Neural cell (in vitro differentiated cells): ENCODE measurements at regions not wholly inside any gene's neighbourhood (a gene's known extent, or its start where the extent isn't known, plus 50 kb on each side); places are given as distances from the start of the nearest gene placed in this dataset.

ENCODE experiments used
- CTCF ChIP-seq: fragments of 450-650 bp; IDR thresholded peaks from 2 replicates; pipeline ENCODE4 v1.5.1; 2014; ENCODE audit warnings: antibody characterized with exemption, mild to moderate bottlenecking, moderate library complexity; ENCODE audit not compliant: poor library complexity, severe bottlenecking
- EP300 ChIP-seq: fragments of 450-650 bp; conservative IDR thresholded peaks from 2 replicates; pipeline ENCODE4 v1.6.1; 2014; ENCODE audit warnings: antibody characterized with exemption, mild to moderate bottlenecking, moderate library complexity; ENCODE audit not compliant: poor library complexity, severe bottlenecking
- EZH2 ChIP-seq: fragments of 200-600, 300-800 bp; shearing (Covaris generic), sonication (generic); IDR thresholded peaks from 2 replicates; pipeline ENCODE4 v1.6.1; 2014; ENCODE audit warnings: antibody characterized with exemption, low read length, borderline replicate concordance, mild to moderate bottlenecking; ENCODE audit not compliant: insufficient read depth, poor library complexity, severe bottlenecking
- MXI1 ChIP-seq: fragments of 450-650 bp; conservative IDR thresholded peaks from 2 replicates; pipeline ENCODE4 v1.6.1; 2014; ENCODE audit warnings: antibody characterized with exemption, mild to moderate bottlenecking; ENCODE audit not compliant: poor library complexity, severe bottlenecking
- POLR2AphosphoS5 ChIP-seq: IDR thresholded peaks from 2 replicates; pipeline ENCODE4 v1.6.1; 2012
- REST ChIP-seq: IDR thresholded peaks from 2 replicates; pipeline ENCODE4 v1.6.1; 2012; ENCODE audit warnings: borderline replicate concordance

GRCh38 chr20:39885975-39886649 lies 802.9 kb downstream of the MAFB start:
- TF ChIP-seq REST (no peak), EZH2 (no peak), CTCF (no peak), POLR2AphosphoS5 (no peak), EP300 (no peak), MXI1 (no peak)
